Ecto neural progenitor cell (in vitro differentiated cells): ENCODE measurements at regions not wholly inside any gene's neighbourhood (a gene's known extent, or its start where the extent isn't known, plus 50 kb on each side); places are given as distances from the start of the nearest gene placed in this dataset.
A peak's percentile ranks its signal among the peaks of the same experiment; 100 is the strongest.
"Not testable (repeated sequence)": the region's sequence is repeated elsewhere in the genome, so short reads cannot be mapped to it uniquely, and the experiment has no call there.

ENCODE experiments used
- DNase-seq: peaks from one replicate; pipeline ENCODE4 v3.0.0-alpha.2; 2018; ENCODE audit warnings: low spot score

- no peak for DNase-seq
Observed at GRCh38 chr1:189036628-189037027, 1441.0 kb downstream of the BRINP3 start.

DNA sequence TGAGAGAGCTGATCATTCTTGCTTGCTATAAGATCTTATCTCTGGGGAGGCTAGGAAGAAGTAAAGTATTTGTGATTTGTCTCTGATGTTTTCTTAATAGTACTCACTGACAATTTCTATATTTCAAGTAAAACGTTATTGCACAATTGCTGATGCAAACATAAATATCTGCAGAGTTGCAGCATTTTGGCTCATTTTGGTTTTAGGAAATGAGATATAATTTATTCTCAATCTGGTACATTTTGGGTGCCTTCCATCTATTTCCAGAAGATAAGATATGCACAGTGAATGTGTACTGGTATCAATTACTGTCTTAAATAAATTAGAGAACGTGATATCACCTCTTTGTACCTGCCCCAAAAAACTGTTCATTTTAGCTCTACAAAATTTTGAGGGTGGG is 1431.5 kb downstream of the BRINP3 start:
- DNase-seq, result no peak

GRCh38 chr1:189084811-189085210 is 1392.9 kb downstream of the BRINP3 start:
- no peak for DNase-seq

DNA sequence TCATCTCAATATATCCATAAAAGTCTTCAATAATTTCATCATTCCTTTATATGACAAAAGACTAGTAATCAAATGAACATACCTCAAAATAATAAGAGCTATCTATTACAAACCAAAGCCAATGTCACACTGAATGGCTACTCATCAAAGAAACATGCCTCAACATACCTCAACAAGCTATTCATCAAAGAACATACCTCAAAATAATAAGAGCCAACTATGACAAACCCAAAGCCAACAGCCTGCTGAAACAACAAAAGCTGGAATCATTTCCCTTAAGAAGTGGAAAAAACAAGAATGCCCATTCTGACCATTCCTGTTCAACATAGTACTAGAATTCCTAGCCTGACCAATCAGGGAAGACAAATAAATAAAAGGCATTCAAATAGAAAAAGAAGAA is 1373.7 kb downstream of the BRINP3 start:
- no peak for DNase-seq

- no peak for DNase-seq
Observed at GRCh38 chr1:189117072-189117770, 1360.4 kb downstream of the BRINP3 start.

GRCh38 chr1:189121941-189122340 is 1355.7 kb downstream of the BRINP3 start:
- DNase-seq, result no peak

DNA sequence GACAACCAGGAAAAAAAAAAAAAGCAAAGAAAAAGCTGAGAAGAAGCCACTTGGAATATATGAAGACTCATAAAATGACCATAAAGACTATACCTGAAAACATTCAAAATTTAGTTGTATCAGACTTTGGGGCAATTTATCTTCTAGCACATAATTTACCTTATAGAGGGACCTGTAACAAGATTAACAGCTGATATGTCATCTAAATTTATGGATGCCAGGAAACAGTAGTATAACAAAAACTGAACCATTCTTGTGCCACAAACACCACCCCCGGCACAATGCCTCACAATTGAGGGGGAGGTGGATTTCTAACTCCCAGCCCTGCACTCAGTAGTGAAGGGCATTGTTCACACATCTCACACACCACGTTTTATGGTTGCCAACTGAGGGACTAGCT is 1352.0 kb downstream of the BRINP3 start:
- DNase-seq, result no peak

DNA sequence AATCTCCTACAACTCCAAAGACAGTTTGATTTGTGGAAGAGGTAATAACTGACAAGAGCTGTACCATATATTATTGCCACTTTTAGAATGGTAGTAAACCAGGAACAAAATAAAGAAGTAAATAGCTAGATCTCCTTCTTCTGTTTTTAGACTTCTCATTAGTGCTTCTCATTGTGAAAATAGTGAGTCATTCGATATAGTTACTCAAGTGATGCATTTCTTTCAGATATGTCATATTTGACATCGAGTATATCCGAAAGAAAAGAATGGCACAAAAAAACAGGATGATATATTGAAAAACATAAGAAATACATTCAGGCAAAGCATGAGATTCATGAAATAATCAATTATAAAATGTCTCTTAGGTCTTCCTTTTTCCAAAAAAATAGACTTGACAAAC is 1346.1 kb downstream of the BRINP3 start:
- DNase-seq, result no peak

- DNase-seq, result not testable (repeated sequence)
Observed at GRCh38 chr1:189139748-189140147, 1337.9 kb downstream of the BRINP3 start.

GRCh38 chr1:189141056-189141455 is 1336.6 kb downstream of the BRINP3 start:
- no peak for DNase-seq

DNA sequence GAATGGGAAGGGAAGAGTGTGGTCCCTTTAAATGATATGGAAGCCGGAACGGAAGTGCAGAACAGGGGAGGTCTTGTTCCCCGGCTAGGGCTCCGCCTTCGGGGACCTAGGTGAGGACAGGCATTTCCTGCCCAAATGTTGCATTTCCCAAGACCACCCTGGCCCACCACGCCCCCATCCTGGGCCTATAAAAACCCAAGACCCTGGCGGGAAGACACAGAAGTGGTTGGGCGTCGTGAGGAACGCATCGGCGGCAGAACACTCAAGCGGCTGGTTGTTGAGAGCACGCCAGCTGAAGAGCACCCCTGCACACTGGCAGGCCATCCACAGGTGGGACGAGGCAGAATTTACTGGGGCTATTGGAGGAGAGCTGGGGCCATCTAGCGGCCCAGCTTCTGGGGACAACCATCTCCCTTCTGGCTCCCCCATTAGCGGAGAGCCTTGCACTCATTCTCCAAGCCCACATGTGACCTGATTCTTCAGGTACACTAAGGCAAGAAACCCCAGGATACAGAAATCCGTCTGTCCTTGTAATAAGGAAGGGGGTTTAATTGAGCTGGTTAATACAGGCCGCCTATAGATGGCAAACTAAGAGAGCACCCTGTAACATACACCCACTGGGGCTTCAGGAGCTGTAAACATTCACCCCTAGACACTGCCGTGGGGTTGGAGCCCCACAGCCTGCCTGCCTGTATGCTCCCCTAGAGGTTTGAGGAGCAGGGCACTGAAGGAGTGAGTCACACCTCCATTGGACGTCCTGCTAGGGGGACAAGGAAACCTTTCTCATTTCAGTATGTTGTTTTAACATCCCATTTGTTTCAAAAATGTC is 1327.9 kb downstream of the BRINP3 start:
- peak; percentile 50 for DNase-seq

GRCh38 chr1:189150624-189151023 is 1327.0 kb downstream of the BRINP3 start:
- DNase-seq, result no peak

GRCh38 chr1:189151361-189151760 is 1326.3 kb downstream of the BRINP3 start:
- no peak for DNase-seq

DNA sequence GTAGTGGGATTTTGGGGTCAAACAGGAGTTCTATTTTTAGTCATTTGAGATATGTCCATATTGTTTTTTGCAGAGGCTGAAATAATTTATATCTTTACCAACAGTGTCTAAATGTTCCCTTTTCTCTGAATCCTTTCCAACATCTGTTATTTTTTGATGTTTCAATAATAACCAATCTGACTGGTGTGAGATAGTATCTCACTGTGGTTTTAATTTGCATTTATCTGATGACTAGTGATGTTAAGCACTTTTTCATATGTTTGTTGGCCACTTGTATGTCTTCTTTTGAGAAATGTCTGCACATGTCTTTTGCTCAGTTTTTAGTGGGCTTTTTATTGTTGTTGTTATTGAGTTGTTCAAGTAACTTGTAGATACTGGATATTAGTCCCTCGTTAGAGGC is 1325.0 kb downstream of the BRINP3 start:
- DNase-seq, result no peak

DNA sequence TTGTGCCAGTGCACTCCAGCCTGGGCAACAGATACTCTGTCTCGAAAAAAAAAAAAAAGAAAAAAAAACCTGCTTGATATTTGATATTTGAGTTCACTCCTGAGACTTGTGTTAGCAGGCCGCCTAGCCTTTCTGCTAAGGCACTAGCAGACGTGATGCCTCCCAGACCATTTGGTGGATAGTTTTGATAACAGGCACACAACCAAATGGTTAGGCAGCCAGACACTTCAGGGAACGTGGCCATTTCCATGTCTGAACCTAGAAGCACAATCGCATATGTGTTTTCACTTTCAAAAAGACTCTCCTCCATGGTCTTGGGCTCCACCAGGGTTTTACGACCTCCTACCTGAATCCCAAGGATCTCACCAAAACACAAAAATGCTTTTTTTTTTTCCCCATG is 1319.5 kb downstream of the BRINP3 start:
- no peak for DNase-seq

GRCh38 chr1:189175889-189176288 is 1301.8 kb downstream of the BRINP3 start:
- DNase-seq, result no peak

GRCh38 chr1:189180057-189180456 is 1297.6 kb downstream of the BRINP3 start:
- DNase-seq, result no peak

DNA sequence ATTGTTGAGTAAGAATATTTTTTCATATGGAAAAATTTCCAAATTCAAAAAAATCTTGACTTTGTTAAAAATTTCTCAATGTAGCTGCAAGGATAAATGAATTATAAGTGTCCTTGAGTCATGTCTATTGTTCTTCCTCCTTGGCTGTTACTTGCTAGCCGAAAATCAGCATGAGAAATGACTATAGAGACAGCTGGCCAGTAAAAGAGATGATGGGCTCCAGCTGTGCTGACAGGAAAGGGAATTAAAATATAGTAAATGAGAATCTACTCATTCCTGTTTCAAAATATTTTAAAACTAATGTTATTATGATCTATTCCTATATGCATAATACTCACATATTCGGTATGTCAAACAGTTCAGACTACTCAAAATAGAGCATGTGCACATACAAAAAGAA is 1292.6 kb downstream of the BRINP3 start:
- DNase-seq, result no peak

- DNase-seq, result no peak
Observed at GRCh38 chr1:189192741-189193520, 1284.7 kb downstream of the BRINP3 start.

DNA sequence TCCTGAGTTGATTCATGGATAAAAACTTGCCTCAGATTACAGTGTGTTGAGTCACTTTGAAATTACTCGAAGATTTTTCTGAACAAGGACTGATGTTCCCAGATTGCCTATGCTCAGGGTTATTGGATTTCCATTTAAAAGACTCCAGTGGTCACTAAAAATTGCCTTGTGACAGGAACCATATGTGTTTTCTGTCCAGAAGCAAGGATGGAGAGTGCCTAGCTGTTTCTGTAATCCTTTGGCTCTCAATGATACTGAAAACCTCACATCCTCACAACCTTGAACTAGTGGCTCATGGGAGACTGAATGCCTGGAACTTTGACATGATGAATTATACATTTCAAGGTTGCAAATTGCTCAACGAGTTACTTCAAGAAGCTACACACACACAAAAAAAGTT is 1271.8 kb downstream of the BRINP3 start:
- no peak for DNase-seq

GRCh38 chr1:189206617-189207016 is 1271.0 kb downstream of the BRINP3 start:
- DNase-seq, result no peak

DNA sequence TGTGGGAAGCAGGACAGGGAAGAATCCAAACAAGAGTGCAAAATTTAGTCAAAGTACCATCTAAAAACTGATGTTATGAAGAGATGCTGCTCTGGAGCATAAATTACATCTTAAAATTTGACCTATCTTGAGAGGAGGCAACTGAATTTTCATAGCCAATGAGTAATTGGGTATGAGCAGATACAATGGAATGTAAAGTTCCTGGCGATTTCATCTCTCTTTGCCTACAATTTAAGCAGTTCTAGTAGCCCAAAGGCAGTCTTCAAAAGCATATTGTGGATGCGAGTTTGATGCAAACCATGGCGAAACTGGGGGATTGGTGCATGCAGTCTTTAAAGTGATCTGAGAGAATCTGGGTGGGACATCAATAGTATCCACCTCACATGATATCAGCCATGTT is 1265.9 kb downstream of the BRINP3 start:
- no peak for DNase-seq

- DNase-seq, result no peak
Observed at GRCh38 chr1:189212606-189213005, 1265.1 kb downstream of the BRINP3 start.
